ENCODE measurements at regions not wholly inside any gene's neighbourhood (a gene's known extent, or its start where the extent isn't known, plus 50 kb on each side); places are given as distances from the start of the nearest gene placed in this dataset.

DNA sequence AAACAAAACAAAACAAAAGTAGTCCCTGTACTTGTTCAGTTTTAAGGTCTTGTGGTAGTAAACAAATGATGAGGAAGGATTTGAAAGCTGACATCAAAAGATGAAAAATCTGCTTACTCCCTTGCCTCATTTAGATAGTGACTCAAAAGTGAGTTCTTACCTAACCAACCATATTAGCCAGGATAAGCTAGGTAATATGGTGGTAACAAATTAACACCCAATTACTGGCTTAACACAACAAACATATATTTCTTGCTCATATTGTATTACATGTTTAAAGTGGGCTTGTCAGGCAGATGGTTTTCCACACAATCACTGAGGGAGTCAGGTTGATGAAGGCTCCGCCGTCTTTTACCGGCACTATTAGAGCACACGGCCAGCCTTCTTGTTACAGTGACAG, 189.7 kb downstream of the PPARGC1A start:
- WGBS, 2 donors = 97 to 98% methylated on average over 4 of the region's 4 CpGs
- H3K27ac ChIP-seq = no peak overlapping the region
- intact Hi-C loops (cut with DNase I) = no loop called here

DNA sequence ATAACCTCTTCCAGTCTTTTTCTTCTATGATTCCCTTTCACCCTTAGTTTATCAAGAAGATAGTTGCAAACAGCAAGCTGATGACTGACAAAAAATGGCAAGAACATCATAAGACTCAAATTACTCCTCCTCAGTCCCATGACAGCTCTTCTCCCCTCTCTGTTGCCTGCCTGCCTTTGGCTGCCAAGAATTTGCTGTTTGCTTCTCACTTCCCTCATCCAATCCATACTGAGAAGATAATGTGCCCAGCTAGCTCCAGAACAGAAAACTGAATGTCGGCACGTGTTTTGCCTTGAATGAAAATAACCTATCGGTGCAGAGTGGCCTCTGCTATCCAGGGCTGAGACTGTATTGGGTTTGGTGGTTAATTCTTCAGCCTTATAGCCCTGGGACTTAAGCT, 192.1 kb downstream of the PPARGC1A start:
- intact Hi-C loops (cut with DNase I) = no loop called here
- Histone ChIP-seq H3K4me3 (no peak overlapping the region), H3K4me1 (no peaks in the 10 kb centered on the region), H3K36me3 (no peaks in the 10 kb centered on the region), H3K9me3 (no peaks in the 10 kb centered on the region), H3K27me3 (no peaks in the 10 kb centered on the region), H3K27ac (no peak overlapping the region)
- no peak for DNase-seq
- WGBS, 2 donors = 92 to 96% methylated on average over 3 of the region's 3 CpGs
- no peak for TF ChIP-seq EP300 (IDR thresholded peaks at IDR 0.05)
- TF ChIP-seq POLR2A (IDR thresholded peaks at IDR 0.05) = no peak
- TF ChIP-seq CTCF (IDR thresholded peaks at IDR 0.05) = no peak
- no peak for TF ChIP-seq POLR2AphosphoS5 (IDR thresholded peaks at IDR 0.05)

More for the DNA sequence above, 189.7 kb downstream of the PPARGC1A start:
- Histone ChIP-seq H3K27me3 (no peaks in the 10 kb centered on the region), H3K36me3 (no peaks in the 10 kb centered on the region), H3K4me3 (no peak overlapping the region), H3K4me1 (no peaks in the 10 kb centered on the region), H3K9me3 (no peaks in the 10 kb centered on the region)
- TF ChIP-seq POLR2AphosphoS5 (IDR thresholded peaks at IDR 0.05) = no peak
- DNase-seq = no peak

DNA sequence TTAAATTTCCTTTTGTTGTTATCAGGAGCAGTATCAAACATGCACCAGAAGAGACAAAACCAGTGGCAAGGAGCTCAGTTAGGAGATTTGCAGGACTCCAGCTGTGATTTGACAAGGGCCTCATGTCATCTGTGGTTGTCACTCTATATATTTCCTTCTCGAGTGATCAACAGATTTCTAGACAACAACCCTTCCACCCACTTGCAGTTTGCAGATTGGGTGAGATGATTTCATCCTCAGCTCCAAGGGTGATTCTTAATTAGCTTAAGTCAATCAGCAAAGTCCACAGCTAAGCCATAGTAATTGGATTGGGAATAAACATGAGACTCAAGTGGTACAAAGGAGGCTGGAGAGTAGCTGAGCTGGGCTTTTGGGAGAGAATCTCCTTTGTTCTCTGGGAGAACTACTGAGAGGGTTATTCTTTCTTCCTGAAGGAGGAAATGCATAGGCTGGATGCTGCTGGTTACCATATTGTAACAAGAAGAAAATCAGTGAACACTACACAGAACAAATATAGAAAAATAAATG, 192.8 kb downstream of the PPARGC1A start:
- Histone ChIP-seq H3K4me3 (no peak overlapping the region), H3K27ac (no peak overlapping the region), H3K9me3 (no peaks in the 10 kb centered on the region), H3K4me1 (no peaks in the 10 kb centered on the region), H3K27me3 (no peaks in the 10 kb centered on the region), H3K36me3 (no peaks in the 10 kb centered on the region)
- no peak for DNase-seq
- intact Hi-C loops (cut with DNase I) = no loop called here
- no peak for TF ChIP-seq EP300 (IDR thresholded peaks at IDR 0.05)
- TF ChIP-seq POLR2AphosphoS5 (IDR thresholded peaks at IDR 0.05) = no peak
- TF ChIP-seq POLR2A (IDR thresholded peaks at IDR 0.05) = no peak
- TF ChIP-seq CTCF (IDR thresholded peaks at IDR 0.05) = no peak
- 70 to 90% methylated on average over 1 of the region's 1 CpG for WGBS, 2 donors

GRCh38 chr4:23686169-23686897, 203.5 kb downstream of the PPARGC1A start:
- 92 to 94% methylated on average over 3 of the region's 3 CpGs for WGBS, 2 donors

GRCh38 chr4:23685471-23685870, 204.4 kb downstream of the PPARGC1A start:
- Histone ChIP-seq H3K36me3 (no peaks in the 10 kb centered on the region), H3K4me3 (no peak overlapping the region), H3K27me3 (no peaks in the 10 kb centered on the region), H3K27ac (no peak overlapping the region), H3K4me1 (no peaks in the 10 kb centered on the region), H3K9me3 (no peaks in the 10 kb centered on the region)
- TF ChIP-seq POLR2A (IDR thresholded peaks at IDR 0.05) (no peak), EP300 (IDR thresholded peaks at IDR 0.05) (no peak), POLR2AphosphoS5 (IDR thresholded peaks at IDR 0.05) (no peak), CTCF (IDR thresholded peaks at IDR 0.05) (no peak)
- no peak for DNase-seq
- 88 to 90% methylated on average over 4 of the region's 4 CpGs for WGBS, 2 donors
- intact Hi-C loops (cut with DNase I) = no loop called here

More at GRCh38 chr4:23686169-23686897, 203.5 kb downstream of the PPARGC1A start:
- H3K36me3 ChIP-seq = no peaks in the 10 kb centered on the region
- intact Hi-C loops (cut with DNase I) = no loop called here
- TF ChIP-seq CTCF (IDR thresholded peaks at IDR 0.05) = no peak
- DNase-seq = no peak
- H3K9me3 ChIP-seq = no peaks in the 10 kb centered on the region
- H3K27ac ChIP-seq = no peak overlapping the region
- H3K27me3 ChIP-seq = no peaks in the 10 kb centered on the region
- no peaks in the 10 kb centered on the region for H3K4me1 ChIP-seq
- H3K4me3 ChIP-seq = no peak overlapping the region
